ENCODE measurements at regions not wholly inside any gene's neighbourhood (a gene's known extent, or its start where the extent isn't known, plus 50 kb on each side); places are given as distances from the start of the nearest gene placed in this dataset.
"Not testable (repeated sequence)": the region's sequence is repeated elsewhere in the genome, so short reads cannot be mapped to it uniquely, and the experiment has no call there.

DNA sequence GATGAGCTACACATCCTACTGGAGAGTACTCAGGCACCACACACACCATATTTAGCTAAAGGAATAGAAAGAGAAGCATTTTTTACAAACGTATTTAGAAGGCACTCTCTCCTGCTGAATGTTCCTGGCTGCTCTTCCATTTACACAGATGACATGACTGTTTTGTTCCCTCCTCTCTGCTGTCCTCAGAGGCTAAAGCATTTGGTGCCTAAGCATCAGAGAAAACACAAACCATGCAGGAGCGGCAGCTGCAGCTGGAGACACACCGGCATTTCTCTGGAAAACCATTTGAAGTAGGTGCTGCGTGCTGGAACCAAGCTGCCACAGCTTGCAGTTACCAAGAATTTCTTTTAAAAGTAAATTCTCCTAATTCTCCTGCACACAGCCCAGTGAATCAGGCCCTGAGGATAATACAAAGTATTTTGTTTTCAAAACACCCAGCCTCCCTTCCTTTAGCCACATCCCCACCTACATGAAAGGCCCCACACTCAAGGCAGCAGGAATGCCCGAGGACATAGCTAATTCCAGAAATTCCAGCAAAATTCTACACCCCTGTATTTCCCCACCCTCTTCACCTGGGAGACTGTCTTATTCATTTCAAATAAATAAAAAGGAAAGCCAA, 488.9 kb upstream of the SOX11 start:
- no peak for DNase-seq

- DNase-seq, result not testable (repeated sequence)
These were observed 485.4 kb upstream of the SOX11 start for GRCh38 chr2:5206742-5207141.

- DNase-seq, result no peak
These were observed 476.1 kb upstream of the SOX11 start for GRCh38 chr2:5215989-5216607.

GRCh38 chr2:5227062-5227699, 465.0 kb upstream of the SOX11 start:
- DNase-seq, result no peak

DNA sequence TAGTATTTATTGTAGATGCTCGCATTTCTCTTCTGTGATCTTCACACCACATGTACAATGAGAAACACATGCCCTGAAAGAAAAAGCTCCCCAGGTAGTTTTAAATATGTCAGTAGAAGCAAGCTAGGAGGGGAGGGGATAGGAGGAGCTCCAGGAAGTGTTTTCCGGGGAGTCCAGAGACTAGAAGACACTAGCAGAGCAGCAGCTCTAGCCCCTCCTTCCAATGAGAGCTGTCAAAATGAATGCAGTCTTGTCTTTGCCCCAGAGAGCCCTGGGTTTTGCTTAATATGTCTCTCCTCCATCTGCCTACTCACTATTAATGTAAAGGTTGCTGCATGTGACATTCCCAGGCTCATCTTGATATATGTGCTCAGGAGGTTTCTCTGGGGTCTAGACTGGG, 462.6 kb upstream of the SOX11 start:
- DNase-seq, result no peak

DNA sequence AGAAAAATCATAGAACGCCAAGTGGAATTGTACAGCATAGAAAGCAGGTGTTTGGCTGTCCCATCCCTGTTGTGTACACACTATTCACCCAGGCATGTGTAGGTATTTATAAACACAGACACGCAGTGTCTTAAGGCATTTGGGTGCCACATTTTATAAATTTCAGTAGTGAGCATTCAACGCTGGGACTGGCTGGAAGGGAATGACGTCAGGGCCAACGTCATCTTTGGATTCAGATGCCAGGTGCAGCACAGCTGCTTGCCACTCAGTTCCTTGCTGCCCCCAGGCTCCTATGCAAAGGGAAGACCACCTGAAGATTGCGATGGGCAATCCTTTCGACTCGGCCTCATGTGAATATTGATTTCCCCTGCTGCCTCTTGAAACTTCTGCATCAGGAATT, 461.7 kb upstream of the SOX11 start:
- no peak for DNase-seq

DNA sequence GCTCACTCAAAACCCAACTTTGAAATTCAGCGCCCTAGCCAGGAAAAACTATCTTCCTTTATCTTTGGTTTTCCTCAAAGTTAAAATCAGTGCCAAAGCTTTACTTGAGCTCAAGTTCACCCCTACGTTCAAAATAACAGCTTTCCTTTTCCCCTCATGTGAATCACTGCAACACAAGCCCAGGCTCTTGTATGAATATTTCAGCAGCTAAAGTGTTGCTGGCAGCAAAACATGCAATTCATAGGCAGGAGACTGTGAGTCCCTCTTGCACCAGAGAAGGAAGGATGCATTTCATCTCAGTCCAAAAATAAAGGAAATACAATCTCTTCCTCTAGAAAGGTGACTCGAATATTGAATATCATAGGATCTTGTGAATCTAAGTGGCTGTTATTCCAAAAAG, 461.3 kb upstream of the SOX11 start:
- no peak for DNase-seq

- no peak for DNase-seq
These were observed 460.9 kb upstream of the SOX11 start for GRCh38 chr2:5231287-5231686.

GRCh38 chr2:5234563-5234962, 457.6 kb upstream of the SOX11 start:
- no peak for DNase-seq

DNA sequence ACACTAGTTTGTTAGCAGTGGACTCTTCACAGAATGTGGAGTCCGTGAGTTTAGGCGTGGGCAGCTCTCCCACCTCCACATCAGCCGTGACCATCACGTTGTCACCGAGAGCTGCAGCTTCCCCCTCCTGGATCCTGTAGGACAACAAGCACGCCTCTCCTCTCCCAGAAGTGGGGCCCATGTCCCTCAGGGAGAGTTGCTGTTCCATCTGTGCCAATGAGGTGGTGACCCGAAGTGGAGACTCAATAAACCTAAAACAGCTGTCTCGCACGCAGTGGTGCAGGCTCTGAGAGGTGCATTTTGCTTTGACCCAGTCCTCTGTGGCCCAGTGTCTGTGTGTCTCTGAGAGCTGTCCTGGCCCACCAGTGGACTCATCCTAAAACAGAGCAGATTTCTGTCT, 456.5 kb upstream of the SOX11 start:
- DNase-seq, result no peak

DNA sequence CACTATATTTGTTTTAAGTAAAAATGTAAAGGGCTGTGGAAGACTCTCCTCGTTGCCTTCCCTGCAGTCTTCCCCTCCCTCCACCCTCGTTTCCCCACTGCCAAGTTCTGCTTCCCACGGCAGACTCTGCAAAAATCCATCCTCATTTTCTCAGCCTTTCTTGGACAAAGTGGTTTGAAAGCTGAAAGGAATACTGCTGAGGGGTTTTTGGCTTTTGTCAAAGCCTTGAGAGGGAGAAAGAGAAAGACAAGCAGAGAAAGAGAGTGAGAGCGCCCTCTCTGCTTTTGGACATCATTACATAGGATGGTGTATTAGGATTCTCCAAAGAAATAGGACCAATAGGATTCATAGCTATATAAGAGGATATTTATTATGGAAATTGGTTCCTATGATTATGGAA, 455.9 kb upstream of the SOX11 start:
- no peak for DNase-seq

- DNase-seq, result no peak
These were observed 449.4 kb upstream of the SOX11 start for GRCh38 chr2:5242751-5243150.

- DNase-seq, result no peak
These were observed 441.7 kb upstream of the SOX11 start for GRCh38 chr2:5250482-5250881.

DNA sequence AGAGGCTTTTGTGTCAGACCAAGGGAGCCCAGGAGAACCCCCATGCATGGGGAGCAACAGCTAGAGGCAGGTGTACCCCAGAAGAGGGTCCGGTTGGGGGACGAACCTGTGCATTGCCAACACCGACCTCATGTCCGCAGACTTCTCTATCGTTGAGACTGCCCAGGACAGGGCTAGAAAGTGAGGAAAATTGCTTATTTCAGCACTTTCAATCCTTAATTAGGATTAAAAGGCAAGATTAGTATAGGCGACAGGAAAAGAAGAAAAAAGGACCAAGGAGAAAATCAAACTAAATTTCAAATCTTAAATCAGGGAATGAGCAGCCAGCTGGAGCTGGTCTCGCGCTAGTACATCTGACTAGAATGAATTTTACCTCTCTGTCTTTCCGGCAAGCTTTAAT, 438.9 kb upstream of the SOX11 start:
- DNase-seq, result no peak

DNA sequence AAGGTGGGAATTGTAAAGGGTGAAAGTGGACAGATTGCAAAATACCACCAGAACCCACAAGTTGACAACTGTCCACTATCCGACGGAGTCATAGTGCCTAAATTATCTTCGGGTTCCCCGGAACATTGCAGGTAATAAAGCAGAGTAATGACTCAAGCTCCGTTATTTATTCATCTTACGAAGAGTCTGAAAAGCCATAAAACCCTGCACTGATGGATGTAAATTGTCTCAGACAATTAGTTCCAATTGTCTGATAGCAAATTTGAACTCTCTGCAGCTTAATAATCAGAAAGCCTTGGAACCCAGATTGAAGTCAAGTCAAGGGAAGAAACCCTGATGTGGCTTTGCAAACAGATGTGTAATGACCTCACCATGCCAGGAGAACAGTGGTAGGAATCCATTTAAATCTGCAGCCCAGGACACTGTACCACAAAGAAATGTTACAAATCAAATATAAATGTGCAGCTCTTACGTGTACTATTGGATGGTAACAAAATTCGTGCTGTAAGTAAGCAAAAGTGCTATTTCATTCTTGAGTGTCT, 437.3 kb upstream of the SOX11 start:
- no peak for DNase-seq

DNA sequence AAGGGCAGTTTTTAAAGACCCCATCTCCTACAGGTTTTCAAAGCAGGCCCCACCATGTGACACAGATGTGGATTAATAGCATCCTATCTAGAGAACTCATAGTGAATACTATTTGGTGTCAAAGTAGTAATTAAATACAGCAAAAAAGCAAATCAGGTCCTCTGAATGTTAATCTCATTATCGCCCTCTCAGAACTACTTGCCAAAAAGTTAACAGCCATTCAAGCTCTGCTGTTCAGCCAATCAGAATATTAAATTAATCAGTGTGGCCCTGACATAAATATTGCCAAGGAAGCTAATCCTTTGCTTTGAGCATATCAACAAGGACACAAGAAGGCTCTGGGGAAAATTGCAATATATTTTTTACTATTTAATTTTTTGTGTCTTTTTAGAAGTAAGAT, 428.9 kb upstream of the SOX11 start:
- DNase-seq, result no peak

DNA sequence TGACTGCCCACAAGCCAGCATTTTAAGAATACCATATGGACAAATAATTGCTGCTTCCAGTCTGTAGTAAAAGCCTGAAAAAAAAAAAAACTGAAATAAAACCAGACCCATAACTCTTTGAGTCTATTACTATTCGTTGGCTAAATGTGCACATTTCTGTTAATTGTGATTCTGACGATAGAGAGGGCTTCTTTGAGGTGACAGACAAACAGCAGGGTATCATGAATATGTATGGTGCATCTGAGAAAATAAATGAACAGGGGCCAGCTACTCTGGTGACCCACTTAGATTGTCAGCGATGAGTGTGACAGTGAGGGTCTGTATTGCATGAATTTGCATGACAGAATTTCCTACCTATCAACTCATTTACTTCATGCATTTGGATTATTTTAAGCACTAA, 427.8 kb upstream of the SOX11 start:
- DNase-seq, result no peak

DNA sequence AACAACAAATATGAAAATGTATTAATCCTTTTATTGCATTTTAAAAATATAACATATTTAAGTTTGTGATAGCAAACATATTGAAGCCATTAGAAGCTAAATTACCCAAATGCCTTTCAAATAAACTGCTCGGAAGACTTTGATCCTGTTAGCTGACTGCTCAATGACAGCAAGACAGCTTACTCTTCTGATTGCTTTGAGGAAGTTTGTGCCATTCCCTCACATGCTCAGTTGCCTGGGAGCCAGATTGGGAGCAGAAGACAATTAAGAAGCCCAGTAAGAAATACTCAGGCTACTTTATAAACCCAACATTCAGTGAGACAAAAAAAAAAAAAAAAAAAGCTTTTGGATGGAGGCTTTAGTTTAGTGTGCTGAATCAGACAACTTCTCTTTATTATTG, 407.1 kb upstream of the SOX11 start:
- no peak for DNase-seq

- no peak for DNase-seq
These were observed 406.1 kb upstream of the SOX11 start for GRCh38 chr2:5285872-5286769.

GRCh38 chr2:5287558-5288334, 404.4 kb upstream of the SOX11 start:
- no peak for DNase-seq

DNA sequence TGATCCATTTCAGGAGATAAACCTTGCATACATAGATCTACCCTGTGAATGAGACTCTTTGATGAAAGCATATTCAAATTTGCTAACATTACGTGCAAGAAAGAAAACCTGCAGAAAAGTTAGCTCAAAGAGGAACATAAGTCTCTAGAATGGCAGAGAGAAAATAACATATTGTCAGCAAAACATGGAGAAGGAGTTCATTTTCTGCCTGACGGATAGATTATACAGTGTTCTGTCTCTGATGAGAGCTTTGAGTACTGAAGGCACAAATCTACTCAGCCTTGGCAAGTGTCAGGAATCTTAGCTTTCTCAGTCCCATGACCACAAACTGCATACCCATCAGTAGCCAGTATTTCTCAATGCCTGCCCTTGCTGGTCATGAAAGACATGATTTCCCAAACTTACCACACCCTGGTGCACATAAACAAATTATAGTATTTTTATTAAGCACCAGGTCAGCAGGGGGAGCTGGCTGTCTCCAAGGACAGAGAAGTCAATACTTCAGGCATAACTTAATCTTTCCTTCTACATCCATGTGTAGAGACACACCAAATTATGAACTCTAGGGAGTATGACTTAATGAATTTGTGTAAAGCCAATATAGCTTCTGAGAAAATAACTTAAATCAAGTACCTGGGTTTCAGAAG, 401.2 kb upstream of the SOX11 start:
- DNase-seq, result no peak

DNA sequence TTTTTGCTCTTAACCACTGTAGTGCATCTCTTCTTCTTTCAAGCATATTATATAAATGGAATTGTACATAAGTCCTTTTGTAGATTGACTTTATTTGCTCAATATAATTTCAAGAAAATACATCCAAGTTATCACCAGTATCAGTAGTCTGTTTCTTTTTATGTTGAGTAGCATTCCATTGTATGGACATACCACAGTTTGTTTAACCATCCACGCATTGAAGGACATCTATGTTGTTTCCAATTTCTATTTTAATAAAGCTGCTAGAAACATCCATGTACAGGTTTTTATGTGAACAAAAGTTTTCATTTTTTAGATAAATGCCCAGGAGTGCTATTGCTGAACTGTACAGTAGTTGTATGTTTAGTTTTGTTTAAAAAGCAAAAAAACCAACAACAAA, 387.5 kb upstream of the SOX11 start:
- DNase-seq, result no peak
